ENCODE measurements at regions not wholly inside any gene's neighbourhood (a gene's known extent, or its start where the extent isn't known, plus 50 kb on each side); places are given as distances from the start of the nearest gene placed in this dataset.
"Not testable (repeated sequence)": the region's sequence is repeated elsewhere in the genome, so short reads cannot be mapped to it uniquely, and the experiment has no call there.

- not testable (repeated sequence) for DNase-seq (ENCODE audit: extremely low read depth, low read depth)
Observed at GRCh38 chr6:120931520-120932180, 402.6 kb downstream of the TBC1D32 start.

- DNase-seq (ENCODE audit: extremely low read depth, low read depth): not testable (repeated sequence)
Observed at GRCh38 chr6:120930500-120930899, 403.8 kb downstream of the TBC1D32 start.

GRCh38 chr6:120924214-120924613, 410.1 kb downstream of the TBC1D32 start:
- no peak for DNase-seq (ENCODE audit: extremely low read depth, low read depth)

- no peak for DNase-seq (ENCODE audit: extremely low read depth, low read depth)
Observed at GRCh38 chr6:120918137-120918536, 416.1 kb downstream of the TBC1D32 start.

GRCh38 chr6:120916844-120917243, 417.4 kb downstream of the TBC1D32 start:
- DNase-seq (ENCODE audit: extremely low read depth, low read depth): no peak

GRCh38 chr6:120913486-120913885, 420.8 kb downstream of the TBC1D32 start:
- DNase-seq (ENCODE audit: extremely low read depth, low read depth): no peak

- no peak for DNase-seq (ENCODE audit: extremely low read depth, low read depth)
Observed at GRCh38 chr6:120908767-120909166, 425.5 kb downstream of the TBC1D32 start.

- DNase-seq (ENCODE audit: extremely low read depth, low read depth): no peak
Observed at GRCh38 chr6:120903836-120904235, 430.4 kb downstream of the TBC1D32 start.

- DNase-seq (ENCODE audit: extremely low read depth, low read depth): no peak
Observed at GRCh38 chr6:120899932-120900331, 434.3 kb downstream of the TBC1D32 start.

GRCh38 chr6:120894077-120894476, 440.2 kb downstream of the TBC1D32 start:
- no peak for DNase-seq (ENCODE audit: extremely low read depth, low read depth)

GRCh38 chr6:120876931-120877330, 457.3 kb downstream of the TBC1D32 start:
- no peak for DNase-seq (ENCODE audit: extremely low read depth, low read depth)

- no peak for DNase-seq (ENCODE audit: extremely low read depth, low read depth)
Observed at GRCh38 chr6:120876424-120876823, 457.9 kb downstream of the TBC1D32 start.

- DNase-seq (ENCODE audit: extremely low read depth, low read depth): no peak
Observed at GRCh38 chr6:120875900-120876299, 458.4 kb downstream of the TBC1D32 start.

- DNase-seq (ENCODE audit: extremely low read depth, low read depth): no peak
Observed at GRCh38 chr6:120874422-120874821, 459.9 kb downstream of the TBC1D32 start.

- DNase-seq (ENCODE audit: extremely low read depth, low read depth): no peak
Observed at GRCh38 chr6:120873125-120873865, 461.0 kb downstream of the TBC1D32 start.

GRCh38 chr6:120872262-120872578, 462.1 kb downstream of the TBC1D32 start:
- DNase-seq (ENCODE audit: extremely low read depth, low read depth): no peak

- no peak for DNase-seq (ENCODE audit: extremely low read depth, low read depth)
Observed at GRCh38 chr6:120871416-120872261, 462.6 kb downstream of the TBC1D32 start.

GRCh38 chr6:120869397-120869796, 464.9 kb downstream of the TBC1D32 start:
- DNase-seq (ENCODE audit: extremely low read depth, low read depth): no peak

- no peak for DNase-seq (ENCODE audit: extremely low read depth, low read depth)
Observed at GRCh38 chr6:120857422-120857821, 476.9 kb downstream of the TBC1D32 start.

- no peak for DNase-seq (ENCODE audit: extremely low read depth, low read depth)
Observed at GRCh38 chr6:120854583-120854982, 479.7 kb downstream of the TBC1D32 start.

GRCh38 chr6:120853489-120853888, 480.8 kb downstream of the TBC1D32 start:
- no peak for DNase-seq (ENCODE audit: extremely low read depth, low read depth)
